SK-N-SH (cell line): ENCODE measurements at regions not wholly inside any gene's neighbourhood (a gene's known extent, or its start where the extent isn't known, plus 50 kb on each side); places are given as distances from the start of the nearest gene placed in this dataset.

Experiments
- EP300 ChIP-seq, 2 experiments: IDR thresholded peaks; 2 replicates each; pipeline versions ENCODE4 v1.4.0 to v1.6.1; 2012; ENCODE audit warnings: borderline replicate concordance in 1 of 2, low read depth in 1 of 2, low read length in 1 of 2
- EZH2phosphoT487 ChIP-seq: fragments of 200-600 bp; sonication (generic); IDR thresholded peaks from 2 replicates; pipeline ENCODE4 v1.6.1; 2017; ENCODE audit warnings: low read depth, mixed run types, mild to moderate bottlenecking, antibody characterized with exemption, moderate library complexity, borderline replicate concordance
- FOXJ3 ChIP-seq: sonication (generic); formaldehyde crosslinking; IDR thresholded peaks from 2 replicates; pipeline ENCODE4 v1.5.1; 2020; ENCODE audit warnings: mild to moderate bottlenecking, missing genetic modification reagents
- FOXM1 ChIP-seq: IDR thresholded peaks from 2 replicates; pipeline ENCODE4 v1.4.0; 2012; ENCODE audit warnings: low read depth, mild to moderate bottlenecking
- GABPA ChIP-seq: IDR thresholded peaks from 2 replicates; pipeline ENCODE4 v1.4.0; 2012; ENCODE audit warnings: low read depth, mild to moderate bottlenecking
- POLR2AphosphoS5 ChIP-seq: IDR thresholded peaks from 2 replicates; pipeline ENCODE4 v1.6.1; 2012; ENCODE audit warnings: low read depth, low read length
- SMC3 ChIP-seq: IDR thresholded peaks from 2 replicates; pipeline ENCODE4 v1.6.1; 2012; ENCODE audit warnings: low read depth, low read length, improper control_type of control experiment
- TAF1 ChIP-seq: IDR thresholded peaks from 2 replicates; pipeline ENCODE4 v1.6.1; 2012; ENCODE audit warnings: low read depth, mild to moderate bottlenecking, low read length, moderate library complexity, borderline replicate concordance
- TCF12 ChIP-seq: IDR thresholded peaks from 2 replicates; pipeline ENCODE4 v1.4.0; 2012
- TEAD4 ChIP-seq: IDR thresholded peaks from 2 replicates; pipeline ENCODE4 v1.4.0; 2012; ENCODE audit warnings: mild to moderate bottlenecking, borderline replicate concordance; ENCODE audit not compliant: insufficient read depth
- YY1 ChIP-seq: IDR thresholded peaks from 2 replicates; pipeline ENCODE4 v1.4.0; 2012; ENCODE audit warnings: low read depth, mild to moderate bottlenecking
- TF ChIP-seq, protein P1 (sequence below): fragments of 200-600 bp; sonication (generic); IDR thresholded peaks from 2 replicates; pipeline ENCODE4 v1.6.1; 2017; ENCODE audit warnings: antibody characterized with exemption, mild to moderate bottlenecking, moderate library complexity
- TF ChIP-seq, protein P2 (sequence below): IDR thresholded peaks from 2 replicates; pipeline ENCODE4 v1.4.0; 2012; ENCODE audit warnings: low read depth, borderline replicate concordance
- TF ChIP-seq, protein P3 (sequence below): fragments of 150-350 bp; IDR thresholded peaks from 2 replicates; pipeline ENCODE4 v1.6.1; 2017; ENCODE audit warnings: antibody characterized with exemption, low read length, low read depth, borderline replicate concordance

DNA sequence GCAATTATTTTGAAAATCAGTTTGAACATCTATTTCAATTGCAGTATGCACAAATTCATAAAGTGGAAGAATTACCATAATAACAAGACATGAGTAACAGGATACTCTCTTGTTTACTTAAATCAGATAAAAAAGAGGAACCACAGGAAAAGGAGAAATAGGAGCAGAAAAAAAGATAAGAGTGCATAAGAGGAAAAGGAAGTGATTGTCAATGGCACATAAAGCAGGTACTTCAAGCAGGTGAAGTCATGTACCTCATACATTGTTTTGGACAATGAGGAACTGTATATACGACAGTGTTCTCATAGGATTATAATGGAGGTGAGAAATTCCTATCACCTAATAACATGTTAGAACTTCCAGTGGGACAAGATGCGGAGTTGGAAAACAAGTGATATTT is 334.5 kb upstream of the PCDH7 start:
- TF ChIP-seq, protein P1, sequence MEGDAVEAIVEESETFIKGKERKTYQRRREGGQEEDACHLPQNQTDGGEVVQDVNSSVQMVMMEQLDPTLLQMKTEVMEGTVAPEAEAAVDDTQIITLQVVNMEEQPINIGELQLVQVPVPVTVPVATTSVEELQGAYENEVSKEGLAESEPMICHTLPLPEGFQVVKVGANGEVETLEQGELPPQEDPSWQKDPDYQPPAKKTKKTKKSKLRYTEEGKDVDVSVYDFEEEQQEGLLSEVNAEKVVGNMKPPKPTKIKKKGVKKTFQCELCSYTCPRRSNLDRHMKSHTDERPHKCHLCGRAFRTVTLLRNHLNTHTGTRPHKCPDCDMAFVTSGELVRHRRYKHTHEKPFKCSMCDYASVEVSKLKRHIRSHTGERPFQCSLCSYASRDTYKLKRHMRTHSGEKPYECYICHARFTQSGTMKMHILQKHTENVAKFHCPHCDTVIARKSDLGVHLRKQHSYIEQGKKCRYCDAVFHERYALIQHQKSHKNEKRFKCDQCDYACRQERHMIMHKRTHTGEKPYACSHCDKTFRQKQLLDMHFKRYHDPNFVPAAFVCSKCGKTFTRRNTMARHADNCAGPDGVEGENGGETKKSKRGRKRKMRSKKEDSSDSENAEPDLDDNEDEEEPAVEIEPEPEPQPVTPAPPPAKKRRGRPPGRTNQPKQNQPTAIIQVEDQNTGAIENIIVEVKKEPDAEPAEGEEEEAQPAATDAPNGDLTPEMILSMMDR: no peak
- no peak for TF ChIP-seq FOXM1
- no peak for TF ChIP-seq YY1
- TF ChIP-seq, protein P2, sequence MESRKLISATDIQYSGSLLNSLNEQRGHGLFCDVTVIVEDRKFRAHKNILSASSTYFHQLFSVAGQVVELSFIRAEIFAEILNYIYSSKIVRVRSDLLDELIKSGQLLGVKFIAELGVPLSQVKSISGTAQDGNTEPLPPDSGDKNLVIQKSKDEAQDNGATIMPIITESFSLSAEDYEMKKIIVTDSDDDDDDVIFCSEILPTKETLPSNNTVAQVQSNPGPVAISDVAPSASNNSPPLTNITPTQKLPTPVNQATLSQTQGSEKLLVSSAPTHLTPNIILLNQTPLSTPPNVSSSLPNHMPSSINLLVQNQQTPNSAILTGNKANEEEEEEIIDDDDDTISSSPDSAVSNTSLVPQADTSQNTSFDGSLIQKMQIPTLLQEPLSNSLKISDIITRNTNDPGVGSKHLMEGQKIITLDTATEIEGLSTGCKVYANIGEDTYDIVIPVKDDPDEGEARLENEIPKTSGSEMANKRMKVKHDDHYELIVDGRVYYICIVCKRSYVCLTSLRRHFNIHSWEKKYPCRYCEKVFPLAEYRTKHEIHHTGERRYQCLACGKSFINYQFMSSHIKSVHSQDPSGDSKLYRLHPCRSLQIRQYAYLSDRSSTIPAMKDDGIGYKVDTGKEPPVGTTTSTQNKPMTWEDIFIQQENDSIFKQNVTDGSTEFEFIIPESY: no peak
- no peak for TF ChIP-seq SMC3
- no peak for TF ChIP-seq GABPA
- no peak for TF ChIP-seq EP300 (IDR thresholded peaks at IDR 0.05; ENCODE audit: borderline replicate concordance in 1 of 2, low read depth in 1 of 2, low read length in 1 of 2)
- no peak for TF ChIP-seq POLR2AphosphoS5
- TF ChIP-seq TCF12: no peak
- TF ChIP-seq TAF1: no peak
- no peak for TF ChIP-seq FOXJ3
- TF ChIP-seq TEAD4: no peak
- TF ChIP-seq, protein P3, sequence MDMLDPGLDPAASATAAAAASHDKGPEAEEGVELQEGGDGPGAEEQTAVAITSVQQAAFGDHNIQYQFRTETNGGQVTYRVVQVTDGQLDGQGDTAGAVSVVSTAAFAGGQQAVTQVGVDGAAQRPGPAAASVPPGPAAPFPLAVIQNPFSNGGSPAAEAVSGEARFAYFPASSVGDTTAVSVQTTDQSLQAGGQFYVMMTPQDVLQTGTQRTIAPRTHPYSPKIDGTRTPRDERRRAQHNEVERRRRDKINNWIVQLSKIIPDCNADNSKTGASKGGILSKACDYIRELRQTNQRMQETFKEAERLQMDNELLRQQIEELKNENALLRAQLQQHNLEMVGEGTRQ: no peak
- no peak for TF ChIP-seq EZH2phosphoT487
